Fibroblast of the aortic adventitia (primary cell): ENCODE measurements at regions not wholly inside any gene's neighbourhood (a gene's known extent, or its start where the extent isn't known, plus 50 kb on each side); places are given as distances from the start of the nearest gene placed in this dataset.

Experiments
- DNase-seq: peaks from one replicate; pipeline ENCODE4 v3.0.0-alpha.2; 2010; ENCODE audit warnings: low read depth
- H3K4me3 ChIP-seq: 2 replicates; pipeline ENCODE4 v1.5.1; 2011; ENCODE audit warnings: low read depth, mild to moderate bottlenecking, control low read depth, low read length, moderate library complexity
- TF ChIP-seq, protein P1 (sequence below): IDR thresholded peaks from 2 replicates; pipeline ENCODE4 v1.5.1; 2011; ENCODE audit warnings: mild to moderate bottlenecking, low read length, control low read depth, inconsistent platforms; ENCODE audit not compliant: insufficient read depth

DNA sequence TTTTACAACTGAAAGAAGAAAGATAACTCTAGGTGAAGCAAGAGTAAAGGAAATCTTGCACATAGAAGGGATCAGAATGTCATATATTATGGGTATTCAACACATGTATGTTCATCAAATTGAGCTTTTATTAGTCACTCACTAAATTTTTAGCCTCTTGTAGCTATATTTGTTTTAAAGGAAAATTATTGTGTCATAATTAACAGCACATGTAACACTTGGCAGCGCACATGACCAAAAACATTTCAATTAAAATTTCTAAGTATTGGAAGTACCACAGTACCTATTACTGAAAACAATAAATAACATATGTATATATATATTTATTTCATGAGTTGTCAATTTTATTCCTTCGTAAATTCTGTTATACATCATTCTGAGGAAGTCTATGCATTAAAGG, 2800.4 kb downstream of the PCDH9 start:
- no peak overlapping the region for H3K4me3 ChIP-seq
- TF ChIP-seq, protein P1, sequence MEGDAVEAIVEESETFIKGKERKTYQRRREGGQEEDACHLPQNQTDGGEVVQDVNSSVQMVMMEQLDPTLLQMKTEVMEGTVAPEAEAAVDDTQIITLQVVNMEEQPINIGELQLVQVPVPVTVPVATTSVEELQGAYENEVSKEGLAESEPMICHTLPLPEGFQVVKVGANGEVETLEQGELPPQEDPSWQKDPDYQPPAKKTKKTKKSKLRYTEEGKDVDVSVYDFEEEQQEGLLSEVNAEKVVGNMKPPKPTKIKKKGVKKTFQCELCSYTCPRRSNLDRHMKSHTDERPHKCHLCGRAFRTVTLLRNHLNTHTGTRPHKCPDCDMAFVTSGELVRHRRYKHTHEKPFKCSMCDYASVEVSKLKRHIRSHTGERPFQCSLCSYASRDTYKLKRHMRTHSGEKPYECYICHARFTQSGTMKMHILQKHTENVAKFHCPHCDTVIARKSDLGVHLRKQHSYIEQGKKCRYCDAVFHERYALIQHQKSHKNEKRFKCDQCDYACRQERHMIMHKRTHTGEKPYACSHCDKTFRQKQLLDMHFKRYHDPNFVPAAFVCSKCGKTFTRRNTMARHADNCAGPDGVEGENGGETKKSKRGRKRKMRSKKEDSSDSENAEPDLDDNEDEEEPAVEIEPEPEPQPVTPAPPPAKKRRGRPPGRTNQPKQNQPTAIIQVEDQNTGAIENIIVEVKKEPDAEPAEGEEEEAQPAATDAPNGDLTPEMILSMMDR, result no peak
- DNase-seq, result no peak

DNA sequence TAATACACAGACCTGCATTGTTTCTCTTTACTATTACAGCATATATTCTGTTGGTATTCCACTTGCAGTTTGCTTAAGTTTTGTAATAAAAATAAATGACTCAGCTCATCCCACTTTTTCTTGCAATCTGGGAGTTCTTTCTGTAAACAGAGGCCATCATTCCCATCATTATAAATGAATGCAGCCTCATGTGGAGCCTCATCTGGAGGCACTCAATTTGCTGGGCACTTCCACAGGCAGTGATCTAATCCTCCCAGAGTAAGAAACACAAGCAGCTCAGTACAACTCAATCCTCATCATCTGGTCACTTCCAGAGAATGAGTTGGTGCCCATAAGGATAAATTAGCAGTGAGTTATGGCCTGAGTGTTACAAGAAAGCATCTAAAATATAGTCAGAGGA, 2801.9 kb downstream of the PCDH9 start:
- TF ChIP-seq, protein P1, result no peak
- peak; percentile 2 for DNase-seq
- H3K4me3 ChIP-seq, result no peak overlapping the region

DNA sequence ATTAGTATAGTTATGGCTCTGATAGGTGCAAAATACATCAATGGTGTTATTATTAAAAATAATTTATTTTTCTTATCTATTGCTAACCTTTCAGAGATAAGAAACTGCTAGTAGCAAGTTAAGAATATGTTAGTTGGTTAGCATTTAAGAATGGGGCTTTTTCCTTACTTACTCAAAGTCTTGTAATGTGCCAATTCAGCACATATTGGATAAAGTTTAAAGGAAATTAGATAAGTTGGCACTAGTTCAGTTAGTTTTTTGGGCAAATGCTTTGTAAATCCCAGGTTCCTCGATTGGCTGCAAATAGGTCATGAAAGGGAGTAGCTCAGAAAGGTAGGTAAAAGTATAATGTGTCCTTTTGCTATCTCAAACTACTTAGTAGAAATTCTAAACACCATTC, 2806.7 kb downstream of the PCDH9 start:
- no peak overlapping the region for H3K4me3 ChIP-seq
- TF ChIP-seq, protein P1, result no peak
- DNase-seq, result no peak

DNA sequence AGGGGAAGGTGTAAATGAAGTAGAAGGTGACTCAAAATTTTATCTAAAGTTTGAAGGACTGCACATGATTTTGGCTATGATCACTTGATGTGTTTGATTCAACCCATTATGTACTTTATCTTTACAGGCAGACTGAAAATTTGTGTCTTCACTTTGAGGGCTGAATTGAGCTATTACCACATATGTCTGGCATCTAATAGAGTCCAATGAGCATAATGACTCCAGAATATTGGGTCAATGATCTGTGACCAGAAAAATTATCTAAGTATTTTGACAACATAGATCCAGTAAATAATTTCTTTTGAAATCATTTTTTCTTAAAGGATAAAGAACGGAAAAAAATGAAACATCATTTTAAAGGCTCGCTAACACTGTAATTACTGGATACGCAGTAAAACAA, 2810.0 kb downstream of the PCDH9 start:
- TF ChIP-seq, protein P1, result no peak
- H3K4me3 ChIP-seq, result no peak overlapping the region
- no peak for DNase-seq

DNA sequence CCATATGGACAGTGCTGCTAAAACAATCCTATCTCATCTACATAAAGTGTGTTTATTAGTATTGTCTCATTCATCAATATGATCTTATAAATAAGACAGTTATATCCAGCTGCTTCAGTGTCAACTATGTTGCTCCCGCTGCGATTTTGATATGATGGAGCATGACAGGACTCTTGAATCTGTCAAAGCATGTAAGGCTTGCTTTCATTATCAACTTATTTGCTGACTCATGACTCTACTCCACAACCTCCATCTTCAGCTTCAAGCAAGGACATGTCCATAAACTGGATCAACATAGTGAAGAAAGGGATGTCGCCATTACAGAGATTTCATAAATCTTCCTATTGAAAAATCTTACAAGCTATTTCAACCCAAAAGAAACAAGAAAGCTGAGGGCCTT, 2812.6 kb downstream of the PCDH9 start:
- no peak for DNase-seq
- no peak overlapping the region for H3K4me3 ChIP-seq
- TF ChIP-seq, protein P1, result no peak

DNA sequence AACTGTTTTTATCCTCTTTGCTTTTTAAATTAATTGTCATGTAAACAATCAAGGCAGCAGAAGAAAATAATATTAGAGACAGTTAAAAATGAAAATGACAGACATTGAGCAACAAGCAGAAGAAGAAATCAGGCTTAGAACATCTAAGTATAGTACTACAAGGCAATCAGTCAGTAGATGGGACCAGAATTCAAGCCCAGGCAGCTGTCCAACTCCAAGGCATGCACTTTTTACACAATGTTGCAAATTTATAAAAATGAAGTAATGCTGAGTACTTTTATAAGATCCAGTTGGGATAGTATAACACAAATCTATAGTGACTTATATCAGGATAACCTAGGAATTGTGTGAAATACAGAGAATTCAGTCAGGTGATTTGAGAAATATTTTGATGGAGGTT, 2815.8 kb downstream of the PCDH9 start:
- DNase-seq, result peak; percentile 12

DNA sequence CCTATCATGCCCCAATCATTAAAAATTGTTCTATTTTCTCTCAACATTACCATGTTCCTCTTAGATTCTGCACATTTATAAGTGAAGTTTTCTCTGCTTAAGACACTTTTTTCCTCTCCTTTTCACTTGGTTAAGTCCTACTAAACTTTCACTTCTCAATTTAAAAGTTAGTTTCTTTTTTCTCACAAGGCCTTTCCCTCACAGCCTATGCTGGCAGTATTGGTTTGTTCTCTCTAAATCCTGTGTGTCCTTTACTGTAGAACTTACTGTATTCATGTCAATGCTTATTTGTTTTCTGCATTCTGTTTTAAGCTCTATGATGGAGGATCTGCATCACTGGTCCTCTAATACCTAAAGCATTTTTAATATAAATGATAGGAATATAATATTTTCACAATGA, 2816.6 kb downstream of the PCDH9 start:
- DNase-seq, result no peak
- TF ChIP-seq, protein P1, result no peak
- H3K4me3 ChIP-seq, result no peak overlapping the region

More for the DNA sequence above, 2815.8 kb downstream of the PCDH9 start:
- TF ChIP-seq, protein P1, result no peak
- H3K4me3 ChIP-seq, result no peak overlapping the region
